ENCODE measurements at regions not wholly inside any gene's neighbourhood (a gene's known extent, or its start where the extent isn't known, plus 50 kb on each side); places are given as distances from the start of the nearest gene placed in this dataset.

GRCh38 chr4:33031328-33031727 lies 2311.2 kb downstream of the PCDH7 start:
- H3K9me3 ChIP-seq (ENCODE audit: low read length): no peaks in the 10 kb centered on the region
- no peaks in the 10 kb centered on the region for H3K9me2 ChIP-seq (ENCODE audit: low read depth, low read length)
- H4K20me1 ChIP-seq (ENCODE audit: insufficient read depth, low read length): no peaks in the 10 kb centered on the region
- no peaks in the 10 kb centered on the region for H3K79me2 ChIP-seq (ENCODE audit: insufficient read depth, low read length)
- H3K36me3 ChIP-seq (ENCODE audit: insufficient read depth, low read length): no peaks in the 10 kb centered on the region
- H3K4me2 ChIP-seq (ENCODE audit: low read length): no peak overlapping the region
- no peak overlapping the region for H3K27ac ChIP-seq (ENCODE audit: low read depth, low read length, poor library complexity, severe bottlenecking)
- no peaks in the 10 kb centered on the region for H3K4me1 ChIP-seq (ENCODE audit: insufficient read depth, low read length, severe bottlenecking)
- H3K27me3 ChIP-seq (ENCODE audit: insufficient read depth, low read length): no peaks in the 10 kb centered on the region
- no peak for TF ChIP-seq CTCF (IDR thresholded peaks at IDR 0.05; ENCODE audit: low read length)
- no peak overlapping the region for H3K4me3 ChIP-seq (ENCODE audit: low read depth, low read length, poor library complexity, severe bottlenecking)
- H2AFZ ChIP-seq (ENCODE audit: low read length): no peak overlapping the region
- no peak overlapping the region for H3K9ac ChIP-seq (ENCODE audit: low read length)
- H3F3A ChIP-seq (ENCODE audit: insufficient read depth, low read length): no peaks in the 10 kb centered on the region

GRCh38 chr4:33037464-33037863 lies 2317.3 kb downstream of the PCDH7 start:
- Histone ChIP-seq H4K20me1 (ENCODE audit: insufficient read depth, low read length) (no peaks in the 10 kb centered on the region), H3F3A (ENCODE audit: insufficient read depth, low read length) (no peaks in the 10 kb centered on the region), H3K79me2 (ENCODE audit: insufficient read depth, low read length) (no peaks in the 10 kb centered on the region), H2AFZ (ENCODE audit: low read length) (no peak overlapping the region), H3K9me3 (ENCODE audit: low read length) (no peaks in the 10 kb centered on the region), H3K4me3 (ENCODE audit: low read depth, low read length, poor library complexity, severe bottlenecking) (no peak overlapping the region), H3K4me1 (ENCODE audit: insufficient read depth, low read length, severe bottlenecking) (no peaks in the 10 kb centered on the region), H3K27me3 (ENCODE audit: insufficient read depth, low read length) (no peaks in the 10 kb centered on the region), H3K36me3 (ENCODE audit: insufficient read depth, low read length) (no peaks in the 10 kb centered on the region), H3K4me2 (ENCODE audit: low read length) (no peak overlapping the region), H3K27ac (ENCODE audit: low read depth, low read length, poor library complexity, severe bottlenecking) (no peak overlapping the region), H3K9ac (ENCODE audit: low read length) (no peak overlapping the region), H3K9me2 (ENCODE audit: low read depth, low read length) (no peaks in the 10 kb centered on the region)
- TF ChIP-seq EZH2 (IDR thresholded peaks at IDR 0.05; ENCODE audit: borderline replicate concordance, low read length) (no peak), CTCF (IDR thresholded peaks at IDR 0.05; ENCODE audit: low read length) (no peak)

- no peak overlapping the region for H2AFZ ChIP-seq (ENCODE audit: low read length)
- no peaks in the 10 kb centered on the region for H3K9me2 ChIP-seq (ENCODE audit: low read depth, low read length)
- H3K27me3 ChIP-seq (ENCODE audit: insufficient read depth, low read length): no peaks in the 10 kb centered on the region
- H3K36me3 ChIP-seq (ENCODE audit: insufficient read depth, low read length): no peaks in the 10 kb centered on the region
- H3F3A ChIP-seq (ENCODE audit: insufficient read depth, low read length): no peaks in the 10 kb centered on the region
- H3K4me2 ChIP-seq (ENCODE audit: low read length): no peak overlapping the region
- no peak for TF ChIP-seq CTCF (IDR thresholded peaks at IDR 0.05; ENCODE audit: low read length)
- no peak for TF ChIP-seq EZH2 (IDR thresholded peaks at IDR 0.05; ENCODE audit: borderline replicate concordance, low read length)
- no peak overlapping the region for H3K4me3 ChIP-seq (ENCODE audit: low read depth, low read length, poor library complexity, severe bottlenecking)
- H3K27ac ChIP-seq (ENCODE audit: low read depth, low read length, poor library complexity, severe bottlenecking): no peak overlapping the region
- no peak overlapping the region for H3K9ac ChIP-seq (ENCODE audit: low read length)
- H3K4me1 ChIP-seq (ENCODE audit: insufficient read depth, low read length, severe bottlenecking): no peaks in the 10 kb centered on the region
- no peaks in the 10 kb centered on the region for H3K9me3 ChIP-seq (ENCODE audit: low read length)
- no peaks in the 10 kb centered on the region for H4K20me1 ChIP-seq (ENCODE audit: insufficient read depth, low read length)
- no peaks in the 10 kb centered on the region for H3K79me2 ChIP-seq (ENCODE audit: insufficient read depth, low read length)
Measured at GRCh38 chr4:33045334-33045733, 2325.2 kb downstream of the PCDH7 start.

Measured in OCI-LY1 (cell line).